ENCODE measurements at regions not wholly inside any gene's neighbourhood (a gene's known extent, or its start where the extent isn't known, plus 50 kb on each side); places are given as distances from the start of the nearest gene placed in this dataset.
"Not testable (repeated sequence)": the region's sequence is repeated elsewhere in the genome, so short reads cannot be mapped to it uniquely, and the experiment has no call there.

DNA sequence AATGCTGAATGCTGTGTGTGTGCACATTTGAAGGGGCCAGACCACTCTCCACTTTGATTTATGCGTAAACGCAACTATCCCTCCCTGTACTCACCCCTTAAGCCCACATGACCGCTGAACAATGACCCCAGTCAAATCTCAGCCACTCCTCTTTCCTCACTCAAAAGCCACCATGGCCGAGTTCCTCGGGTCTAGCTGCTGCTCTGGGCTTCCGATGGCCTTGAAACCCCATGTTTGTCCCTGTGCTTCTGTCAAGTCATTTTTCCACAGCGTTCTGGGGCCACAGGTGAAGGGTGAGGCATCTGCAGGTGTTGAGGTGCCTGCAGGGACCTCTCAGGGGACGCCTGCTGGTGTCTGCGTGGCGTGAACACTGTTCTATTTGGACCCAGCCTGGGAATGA lies 74.3 kb upstream of the TMEM18 start:
- TF ChIP-seq, protein P1, sequence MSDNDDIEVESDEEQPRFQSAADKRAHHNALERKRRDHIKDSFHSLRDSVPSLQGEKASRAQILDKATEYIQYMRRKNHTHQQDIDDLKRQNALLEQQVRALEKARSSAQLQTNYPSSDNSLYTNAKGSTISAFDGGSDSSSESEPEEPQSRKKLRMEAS (IDR thresholded peaks at IDR 0.05; ENCODE audit: low read depth, low read length) = no peak
- TF ChIP-seq, protein P2, sequence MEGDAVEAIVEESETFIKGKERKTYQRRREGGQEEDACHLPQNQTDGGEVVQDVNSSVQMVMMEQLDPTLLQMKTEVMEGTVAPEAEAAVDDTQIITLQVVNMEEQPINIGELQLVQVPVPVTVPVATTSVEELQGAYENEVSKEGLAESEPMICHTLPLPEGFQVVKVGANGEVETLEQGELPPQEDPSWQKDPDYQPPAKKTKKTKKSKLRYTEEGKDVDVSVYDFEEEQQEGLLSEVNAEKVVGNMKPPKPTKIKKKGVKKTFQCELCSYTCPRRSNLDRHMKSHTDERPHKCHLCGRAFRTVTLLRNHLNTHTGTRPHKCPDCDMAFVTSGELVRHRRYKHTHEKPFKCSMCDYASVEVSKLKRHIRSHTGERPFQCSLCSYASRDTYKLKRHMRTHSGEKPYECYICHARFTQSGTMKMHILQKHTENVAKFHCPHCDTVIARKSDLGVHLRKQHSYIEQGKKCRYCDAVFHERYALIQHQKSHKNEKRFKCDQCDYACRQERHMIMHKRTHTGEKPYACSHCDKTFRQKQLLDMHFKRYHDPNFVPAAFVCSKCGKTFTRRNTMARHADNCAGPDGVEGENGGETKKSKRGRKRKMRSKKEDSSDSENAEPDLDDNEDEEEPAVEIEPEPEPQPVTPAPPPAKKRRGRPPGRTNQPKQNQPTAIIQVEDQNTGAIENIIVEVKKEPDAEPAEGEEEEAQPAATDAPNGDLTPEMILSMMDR (IDR thresholded peaks at IDR 0.05; ENCODE audit: low read depth, low read length) = no peak
- no peak for TF ChIP-seq MYC (IDR thresholded peaks at IDR 0.05; ENCODE audit: low read depth, low read length)
- no peak for TF ChIP-seq POLR2A (IDR thresholded peaks at IDR 0.05; ENCODE audit: extremely low read depth, insufficient read length)
- H3K4me3 ChIP-seq (ENCODE audit: low read depth, low read length) = no peak overlapping the region
- DNase-seq (ENCODE audit: low read depth) = no peak

- DNase-seq (ENCODE audit: low read depth) = no peak
- TF ChIP-seq POLR2A (IDR thresholded peaks at IDR 0.05; ENCODE audit: extremely low read depth, insufficient read length) = no peak
- H3K4me3 ChIP-seq (ENCODE audit: low read depth, low read length) = no peak overlapping the region
These were observed 73.4 kb upstream of the TMEM18 start for GRCh38 chr2:750628-751027.

- no peak for DNase-seq (ENCODE audit: low read depth)
- no peak for TF ChIP-seq MYC (IDR thresholded peaks at IDR 0.05; ENCODE audit: low read depth, low read length)
- H3K4me3 ChIP-seq (ENCODE audit: low read depth, low read length) = no peak overlapping the region
These were observed 70.7 kb upstream of the TMEM18 start for GRCh38 chr2:747762-748351.

DNA sequence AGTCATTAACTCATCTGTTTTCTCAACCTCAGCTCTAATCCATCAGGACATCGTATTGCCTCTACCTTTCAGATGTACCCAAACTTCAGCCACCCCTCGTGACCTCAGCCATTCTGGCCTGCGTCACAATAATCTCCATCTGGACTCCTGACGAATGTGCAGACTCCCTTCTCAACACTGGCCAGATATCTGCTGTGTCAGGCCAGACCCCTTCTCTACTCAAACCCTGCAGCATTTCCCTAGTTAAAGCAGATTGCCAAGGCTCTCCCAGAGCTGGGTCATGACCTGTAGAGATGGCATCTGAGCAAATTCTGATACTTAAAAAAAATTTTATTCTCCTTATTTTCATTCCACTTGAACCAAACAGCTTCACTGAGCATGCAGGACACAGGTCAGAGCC lies 69.5 kb upstream of the TMEM18 start:
- TF ChIP-seq MYC (IDR thresholded peaks at IDR 0.05; ENCODE audit: low read depth, low read length) (no peak), POLR2A (IDR thresholded peaks at IDR 0.05; ENCODE audit: extremely low read depth, insufficient read length) (no peak)
- TF ChIP-seq, protein P2 (IDR thresholded peaks at IDR 0.05; ENCODE audit: low read depth, low read length) = no peak
- TF ChIP-seq, protein P1 (IDR thresholded peaks at IDR 0.05; ENCODE audit: low read depth, low read length) = no peak
- DNase-seq (ENCODE audit: low read depth) = no peak
- no peak overlapping the region for H3K4me3 ChIP-seq (ENCODE audit: low read depth, low read length)

DNA sequence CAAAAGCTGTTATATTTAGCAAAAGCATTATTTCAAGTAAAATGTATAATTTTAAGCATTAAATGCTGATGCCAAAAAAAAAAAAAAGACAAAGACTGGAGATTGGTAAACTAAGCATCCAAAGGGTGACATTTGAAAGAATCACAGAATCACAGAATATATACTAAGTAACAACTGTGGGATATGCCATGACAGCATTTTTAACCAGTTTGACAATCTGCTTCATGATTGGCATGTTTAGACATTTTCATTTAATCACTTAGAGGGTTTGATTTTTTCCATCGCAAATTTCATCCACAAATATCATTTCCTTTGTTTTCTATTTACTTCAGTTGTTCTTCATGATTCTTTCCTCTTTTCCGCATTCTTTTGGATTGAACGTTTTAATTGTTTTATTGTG lies 66.9 kb upstream of the TMEM18 start:
- TF ChIP-seq, protein P1 (IDR thresholded peaks at IDR 0.05; ENCODE audit: low read depth, low read length) = no peak
- TF ChIP-seq, protein P2 (IDR thresholded peaks at IDR 0.05; ENCODE audit: low read depth, low read length) = no peak
- TF ChIP-seq MYC (IDR thresholded peaks at IDR 0.05; ENCODE audit: low read depth, low read length) (no peak), POLR2A (IDR thresholded peaks at IDR 0.05; ENCODE audit: extremely low read depth, insufficient read length) (no peak)
- no peak for DNase-seq (ENCODE audit: low read depth)
- no peak overlapping the region for H3K4me3 ChIP-seq (ENCODE audit: low read depth, low read length)

- H3K4me3 ChIP-seq (ENCODE audit: low read depth, low read length) = no peak overlapping the region
- DNase-seq (ENCODE audit: low read depth) = no peak
These were observed 65.0 kb upstream of the TMEM18 start for GRCh38 chr2:742221-742620.

DNA sequence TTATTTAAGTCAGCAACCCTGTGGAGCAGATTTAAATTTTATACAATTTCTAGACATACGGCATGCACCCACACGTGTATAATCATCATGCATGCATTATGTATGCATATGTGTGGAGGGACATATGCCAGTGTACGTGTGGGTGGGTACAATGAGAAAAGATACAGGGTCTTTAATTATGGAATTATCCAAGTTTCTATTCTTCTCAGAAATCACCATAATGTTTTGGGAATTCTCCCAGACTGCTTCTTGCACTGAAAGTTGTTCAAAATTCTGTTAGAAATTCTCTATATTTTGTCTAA lies 63.9 kb upstream of the TMEM18 start:
- no peak overlapping the region for H3K4me3 ChIP-seq (ENCODE audit: low read depth, low read length)
- no peak for DNase-seq (ENCODE audit: low read depth)
- TF ChIP-seq POLR2A (IDR thresholded peaks at IDR 0.05; ENCODE audit: extremely low read depth, insufficient read length) = no peak
- TF ChIP-seq, protein P2 (IDR thresholded peaks at IDR 0.05; ENCODE audit: low read depth, low read length) = no peak
- TF ChIP-seq, protein P1 (IDR thresholded peaks at IDR 0.05; ENCODE audit: low read depth, low read length) = no peak
- no peak for TF ChIP-seq MYC (IDR thresholded peaks at IDR 0.05; ENCODE audit: low read depth, low read length)

More at GRCh38 chr2:742221-742620, 65.0 kb upstream of the TMEM18 start:
- TF ChIP-seq MYC (IDR thresholded peaks at IDR 0.05; ENCODE audit: low read depth, low read length) = no peak

GRCh38 chr2:740322-741194 lies 63.4 kb upstream of the TMEM18 start:
- peak overlapping the region; percentile 50 for H3K4me3 ChIP-seq (ENCODE audit: low read depth, low read length)

DNA sequence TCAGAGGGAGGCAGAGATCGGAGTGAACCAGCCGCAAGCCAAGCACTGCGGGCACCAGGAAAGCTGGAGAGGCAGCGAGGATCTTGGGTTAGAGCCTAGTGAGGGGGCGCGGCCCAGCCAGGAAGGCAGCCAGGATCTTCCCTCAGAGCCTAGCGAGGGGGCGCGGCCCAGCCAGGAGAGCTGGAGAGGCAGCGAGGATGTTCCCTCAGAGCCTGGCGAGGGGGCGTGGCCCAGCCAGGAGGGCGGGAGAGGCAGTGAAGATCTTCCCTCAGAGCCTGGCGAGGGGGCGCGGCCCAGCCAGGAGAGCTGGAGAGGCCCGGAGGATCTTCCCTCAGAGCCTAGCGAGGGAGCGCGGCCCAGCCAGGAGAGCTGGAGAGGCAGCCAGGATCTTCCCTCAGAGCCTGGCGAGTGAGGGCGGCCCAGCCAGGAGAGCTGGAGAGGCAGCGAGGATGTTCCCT lies 62.7 kb upstream of the TMEM18 start:
- not testable (repeated sequence) for DNase-seq (ENCODE audit: low read depth)

More at GRCh38 chr2:740322-741194, 63.4 kb upstream of the TMEM18 start:
- DNase-seq (ENCODE audit: low read depth) = peak; percentile 62

More for the DNA sequence above, 62.7 kb upstream of the TMEM18 start:
- not testable (repeated sequence) for H3K4me3 ChIP-seq (ENCODE audit: low read depth, low read length)

Measured in NB4 (cell line).